T-helper 2 cell treated with Interferon-gamma antibody and Interleukin-4, amounts not matched to agents 100 ng/mL and 5 ng/mL, for 36 hours (primary cell): ENCODE measurements at regions not wholly inside any gene's neighbourhood (a gene's known extent, or its start where the extent isn't known, plus 50 kb on each side); places are given as distances from the start of the nearest gene placed in this dataset.
"Not testable (repeated sequence)": the region's sequence is repeated elsewhere in the genome, so short reads cannot be mapped to it uniquely, and the experiment has no call there.

Experiments
- intact Hi-C: fragments of 100-400 bp; cut with micrococcal nuclease; formaldehyde crosslinking; loops from one replicate; pipeline ENCODE4 v1.15.1; 2023

DNA sequence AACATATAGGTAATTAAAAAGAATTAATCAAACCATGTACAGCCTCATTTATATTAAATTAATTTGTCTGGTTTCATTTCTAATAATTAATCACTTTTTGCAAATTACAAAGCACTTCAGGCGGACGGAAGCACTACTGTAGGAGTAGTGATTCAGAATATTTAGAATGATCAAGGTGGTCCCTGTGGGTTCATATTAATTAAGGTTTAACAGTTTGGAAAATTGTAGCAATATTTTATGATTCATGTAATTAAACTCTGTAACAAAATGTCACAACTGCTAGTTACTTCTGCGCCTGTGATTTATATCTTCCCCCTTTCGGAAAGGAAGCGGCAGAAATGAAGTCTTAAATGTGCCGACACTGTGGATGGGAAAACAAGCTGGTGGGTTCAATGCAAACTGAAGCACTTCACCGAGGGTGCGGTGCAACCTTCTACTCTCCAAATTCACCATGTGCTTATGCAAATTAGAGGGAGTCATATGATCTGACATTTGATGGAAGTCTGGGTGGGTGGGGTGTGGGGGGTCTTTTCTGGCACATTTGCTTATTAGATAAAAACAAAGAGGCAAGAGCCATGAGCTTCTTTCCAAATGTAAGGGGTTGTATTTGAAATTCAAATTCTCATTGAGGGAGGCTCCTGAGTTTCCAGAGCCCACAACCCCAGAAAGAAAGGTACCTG, 679.4 kb downstream of the TOX3 start:
- intact Hi-C loops = no loop called here

DNA sequence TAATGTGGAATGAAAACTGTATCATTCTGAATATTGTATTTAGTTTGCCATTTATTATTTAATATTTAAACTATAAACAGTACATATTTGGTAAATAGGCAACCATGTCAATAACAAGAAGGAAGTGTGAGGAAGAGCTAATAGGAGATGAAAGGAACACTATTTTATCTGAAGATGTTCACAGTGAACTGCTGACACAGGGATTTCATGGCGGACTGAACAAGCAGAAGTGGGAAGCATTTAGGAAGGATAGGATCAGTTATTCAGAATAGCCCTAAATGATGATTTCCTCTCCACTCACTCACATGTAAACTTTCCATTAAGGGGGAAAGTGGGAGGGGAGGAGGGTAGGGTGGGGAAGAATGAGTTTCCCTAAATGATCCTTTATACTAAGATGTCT, 682.4 kb downstream of the TOX3 start:
- intact Hi-C loops = no loop called here

DNA sequence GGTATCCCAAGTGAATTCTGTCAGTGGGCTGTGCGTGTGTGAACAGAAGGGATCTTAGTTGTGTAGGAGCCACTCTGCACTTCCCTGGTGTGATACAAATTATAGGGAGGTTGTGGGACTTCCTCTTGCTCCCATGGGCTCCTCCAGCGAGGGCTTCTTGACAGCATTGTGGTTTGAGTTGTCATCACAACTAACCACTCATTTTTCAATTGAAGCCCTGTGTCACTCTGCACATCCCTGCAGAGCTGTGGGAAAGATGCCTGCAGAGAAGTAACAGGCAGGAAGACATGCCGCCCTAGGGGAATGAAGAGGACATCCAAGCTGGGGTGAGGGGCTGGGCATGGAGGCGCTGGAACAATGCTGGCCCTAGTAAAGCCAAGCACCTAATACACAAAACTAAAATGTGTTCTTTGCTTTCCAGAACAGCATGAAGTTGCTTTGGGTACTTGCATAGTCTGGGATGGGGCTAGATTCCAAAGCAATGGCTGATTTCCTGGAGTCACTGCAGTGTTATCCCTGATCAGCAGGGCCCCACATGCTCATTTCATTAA, 692.5 kb downstream of the TOX3 start:
- intact Hi-C loops = no loop called here

DNA sequence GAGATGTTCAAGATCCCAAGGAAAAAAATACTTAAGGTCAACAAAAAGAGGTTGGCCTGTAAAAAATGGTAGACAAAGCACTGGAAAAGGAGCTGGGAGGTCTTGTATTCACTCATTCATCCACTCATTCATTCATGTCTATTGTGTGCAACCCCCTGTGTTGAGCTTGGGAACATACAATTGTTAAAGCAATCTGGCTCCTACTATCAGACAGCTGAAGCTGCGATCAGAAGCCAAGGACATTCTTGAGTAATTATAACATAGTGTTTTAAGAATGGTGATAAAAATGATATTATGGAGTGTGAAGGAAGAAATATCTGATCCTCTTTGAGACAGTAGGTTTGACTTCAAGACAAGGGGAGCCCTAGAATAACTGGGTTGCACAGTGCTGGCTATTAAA, 693.4 kb downstream of the TOX3 start:
- intact Hi-C loops = no loop called here

DNA sequence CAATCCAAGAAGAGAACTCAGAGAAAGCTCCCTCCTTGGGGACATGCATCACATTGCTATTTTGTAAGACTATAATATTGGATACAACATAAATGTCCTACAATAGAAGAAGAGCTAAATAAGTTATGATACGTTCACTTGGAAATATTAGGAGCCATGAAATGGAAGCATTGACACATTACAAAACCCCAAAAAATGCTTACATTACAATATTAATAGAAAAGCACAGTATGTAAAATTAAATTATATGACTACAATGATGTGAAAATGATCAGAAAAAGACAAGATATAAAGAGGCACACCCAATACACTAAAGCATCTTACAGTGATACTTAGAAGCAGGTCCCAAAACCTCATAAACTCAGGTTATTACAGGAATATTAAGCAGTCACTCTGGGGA, 694.1 kb downstream of the TOX3 start:
- intact Hi-C loops = no loop called here

DNA sequence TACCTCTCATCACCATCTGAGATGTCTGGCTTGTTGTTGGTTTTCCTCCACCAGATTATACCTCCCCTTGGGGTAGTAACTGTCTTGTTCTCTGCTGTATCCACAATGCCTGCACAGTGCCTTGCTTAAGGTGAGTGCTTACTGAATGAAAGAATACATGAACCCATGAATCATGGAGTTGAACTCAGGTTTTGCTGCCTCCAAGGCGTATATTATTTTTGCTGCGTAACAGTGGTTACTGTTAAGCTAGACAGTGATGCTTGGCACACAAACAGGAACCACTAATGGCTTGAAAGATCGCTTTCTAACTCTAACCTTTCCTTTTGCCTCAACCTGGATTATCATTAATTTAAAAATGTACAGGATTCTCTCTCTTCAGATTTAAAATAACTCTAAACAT, 695.8 kb downstream of the TOX3 start:
- intact Hi-C loops = no loop called here

DNA sequence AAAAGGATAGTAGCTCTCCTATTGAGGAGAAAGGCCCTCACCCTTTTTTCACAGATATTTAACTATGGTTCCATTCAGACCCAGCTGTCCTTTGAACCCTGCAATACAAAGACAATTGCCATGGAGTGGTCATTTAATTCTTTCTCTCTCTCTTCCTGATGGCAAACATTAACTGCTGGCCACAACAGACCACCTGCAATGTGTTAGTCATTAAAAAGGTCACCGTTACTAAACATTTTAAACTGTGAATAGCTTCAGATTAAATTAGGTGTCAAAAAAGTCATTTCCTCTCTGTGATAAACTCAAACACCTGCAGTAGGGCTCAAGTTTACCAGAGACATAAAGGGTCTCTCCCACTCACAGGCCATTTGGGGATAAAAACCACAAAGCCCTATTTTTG, 697.2 kb downstream of the TOX3 start:
- intact Hi-C loops = no loop called here

DNA sequence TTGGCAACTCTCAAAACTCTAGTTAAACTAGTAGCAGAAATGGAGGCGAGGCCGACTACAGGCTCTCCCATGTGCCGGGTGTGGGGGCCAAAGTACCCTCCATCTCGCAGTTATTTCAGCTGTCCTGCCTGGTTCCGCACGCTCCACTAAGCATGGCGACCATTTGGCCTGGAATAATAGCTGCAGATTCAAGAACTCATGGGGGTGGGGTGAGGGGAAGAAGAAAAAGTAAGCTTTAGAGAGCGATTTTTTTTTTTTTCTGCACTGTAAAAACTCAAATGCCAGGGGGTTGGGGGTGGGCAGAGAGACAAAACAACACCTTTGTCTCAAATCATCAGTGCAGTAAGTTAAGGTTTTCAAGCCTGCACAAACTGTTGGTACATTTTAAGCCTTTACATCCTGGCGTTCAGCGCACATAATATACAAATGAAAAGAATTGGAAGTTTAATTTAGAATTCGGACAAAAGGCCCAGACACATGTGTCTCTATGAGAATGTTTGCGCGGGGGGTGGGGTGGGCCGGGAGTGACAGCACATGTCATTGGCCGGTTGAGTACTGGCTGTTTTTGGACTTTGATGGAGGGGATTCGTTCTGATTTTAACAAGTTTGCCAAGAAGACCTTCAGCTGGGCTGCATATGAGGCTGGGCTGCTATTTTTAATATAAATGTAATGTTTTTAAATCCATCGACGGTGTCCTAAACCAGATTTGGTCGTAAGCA, 694.7 kb upstream of the SALL1 start:
- intact Hi-C loops = no loop called here

DNA sequence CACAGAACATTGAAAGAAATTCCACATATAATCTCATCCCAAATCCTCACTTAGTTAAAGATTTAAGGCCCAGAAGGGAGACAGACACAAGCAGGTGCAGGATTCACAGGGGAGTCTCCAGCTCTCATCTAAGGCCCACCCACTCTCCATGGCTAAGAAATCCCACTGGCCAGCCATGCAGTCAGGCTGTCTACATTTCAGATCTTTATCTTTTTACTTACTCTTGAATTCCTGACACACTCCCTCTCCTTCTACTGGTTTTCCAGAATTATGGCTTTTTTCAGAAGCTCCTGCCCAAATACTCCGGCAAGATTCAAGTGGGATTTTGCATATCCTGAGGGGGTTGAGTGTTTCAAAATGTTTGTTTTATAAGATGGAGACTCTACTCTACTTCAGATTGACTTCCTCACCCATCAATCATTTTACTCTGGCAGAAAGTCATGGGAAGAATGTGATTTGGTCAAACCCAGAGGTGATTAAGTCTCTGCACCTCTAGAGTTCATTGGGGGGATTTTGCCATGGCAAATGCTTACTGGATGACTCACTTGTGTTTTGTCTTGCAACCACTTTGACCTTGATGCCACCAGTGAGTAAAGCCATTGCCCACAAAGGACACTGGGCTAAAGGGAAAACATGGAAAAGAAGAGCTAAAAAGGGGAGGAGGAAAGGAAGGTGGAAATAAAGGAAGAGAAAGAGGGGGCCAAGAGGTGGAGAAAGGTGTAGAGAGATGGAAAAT, 688.8 kb upstream of the SALL1 start:
- intact Hi-C loops = no loop called here

DNA sequence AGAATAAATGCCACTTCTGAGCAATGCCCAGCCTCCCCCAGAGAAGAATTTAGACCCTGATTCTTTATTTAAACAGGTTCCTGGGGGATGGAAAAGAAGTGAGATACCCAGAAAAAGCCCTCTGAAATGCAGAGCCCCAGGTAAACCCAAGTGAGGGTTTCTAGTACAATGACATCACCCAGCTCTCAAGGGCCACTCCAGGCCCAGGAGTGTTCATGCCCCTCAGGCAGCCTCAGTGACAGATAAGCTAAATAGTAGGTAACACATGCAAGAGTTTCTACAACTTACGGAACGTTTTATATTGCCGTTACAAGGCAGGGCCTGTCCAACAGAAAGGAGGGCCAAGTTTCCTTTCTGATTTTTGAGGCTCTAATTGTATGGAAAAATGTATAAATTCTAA, 683.7 kb upstream of the SALL1 start:
- intact Hi-C loops = no loop called here

DNA sequence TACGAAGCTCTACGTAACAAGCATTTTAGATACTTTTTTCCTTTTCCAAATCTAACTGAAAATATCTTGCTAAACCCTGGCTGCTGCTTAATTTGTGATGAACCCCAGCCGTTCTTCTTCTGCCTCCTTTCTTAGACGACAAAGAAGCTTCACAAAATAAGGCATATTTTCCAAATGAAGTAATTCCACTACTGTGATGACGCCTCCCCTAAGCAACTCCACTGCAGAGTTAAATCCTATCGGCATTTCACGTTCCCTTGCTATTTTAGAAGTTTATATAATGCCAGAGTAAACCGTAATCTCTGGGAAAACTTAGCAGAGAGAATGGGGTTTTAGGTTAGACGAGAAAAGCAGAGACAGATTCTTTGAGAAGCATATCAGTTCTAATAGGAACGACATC, 683.1 kb upstream of the SALL1 start:
- intact Hi-C loops = no loop called here

DNA sequence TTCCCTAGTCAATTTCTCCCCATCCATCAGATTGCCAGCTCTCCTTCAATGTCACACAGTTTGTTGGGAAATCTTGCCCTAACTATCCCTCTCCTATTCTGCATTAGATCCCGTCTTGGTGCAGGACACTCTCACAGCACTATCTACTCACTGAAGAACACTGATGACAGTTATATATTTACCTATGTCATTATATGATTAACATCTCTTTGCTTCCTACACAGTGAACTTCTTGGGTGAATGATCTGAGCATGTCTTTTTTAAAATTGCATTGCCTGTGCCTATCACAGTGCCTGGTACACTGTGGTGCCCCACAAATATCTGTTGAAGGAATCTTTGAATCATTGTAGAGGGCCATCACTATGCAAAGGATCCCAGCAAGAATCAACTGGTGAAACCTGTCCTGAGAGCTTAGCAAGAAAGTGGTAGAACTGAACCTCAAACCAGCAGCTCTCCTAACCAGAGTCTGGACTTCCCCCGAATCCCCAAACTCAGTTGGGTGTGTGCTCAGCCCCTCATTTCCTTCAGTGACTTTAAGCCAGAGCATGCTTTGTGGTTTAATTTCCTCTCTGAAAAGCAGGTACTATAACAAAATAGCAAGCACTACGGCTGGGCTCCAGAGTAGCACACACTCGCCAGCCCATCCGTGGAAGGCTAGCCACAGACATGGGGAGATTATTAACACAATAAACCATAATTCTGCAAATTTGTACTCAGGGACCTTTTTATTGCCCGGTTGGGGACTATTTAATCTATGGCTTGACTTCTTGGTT, 680.7 kb upstream of the SALL1 start:
- intact Hi-C loops = no loop called here

DNA sequence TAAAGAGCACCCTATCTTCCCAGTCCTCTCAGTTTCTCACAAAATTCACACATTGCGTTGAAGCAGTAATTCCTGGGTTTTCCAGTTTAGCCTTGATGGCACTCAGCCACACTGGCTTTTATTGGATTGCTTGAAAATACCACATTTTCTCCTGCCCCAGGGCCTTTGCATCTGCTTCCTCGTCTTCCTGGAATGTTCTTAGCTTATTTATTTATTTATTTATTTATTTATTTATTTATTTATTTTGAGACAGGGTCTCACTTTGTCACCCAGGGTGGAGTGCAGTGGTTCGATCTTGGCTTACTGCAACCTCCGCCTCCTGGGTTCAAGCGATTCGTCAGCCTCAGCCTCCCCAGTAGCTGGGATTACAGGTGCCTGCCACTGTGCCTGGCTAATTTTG, 680.0 kb upstream of the SALL1 start:
- intact Hi-C loops = not testable (repeated sequence)

DNA sequence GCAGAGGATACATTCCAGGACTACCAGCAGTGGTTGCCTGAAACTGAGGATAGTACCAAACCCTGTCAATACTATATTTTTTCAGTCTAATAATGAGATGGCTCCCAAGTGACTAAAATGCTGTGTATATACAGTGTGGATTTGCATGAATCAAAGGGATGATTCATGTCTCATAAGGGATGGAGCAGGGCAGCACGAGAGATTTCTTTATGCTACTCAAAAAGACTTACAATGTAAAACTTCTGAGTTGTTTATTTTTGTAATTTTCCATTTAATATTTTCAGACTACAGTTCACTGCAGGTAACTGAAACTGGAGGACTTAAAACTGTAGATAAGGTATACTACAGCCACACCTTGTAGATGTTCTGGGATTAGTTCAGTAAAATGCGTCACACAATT, 674.7 kb upstream of the SALL1 start:
- intact Hi-C loops = no loop called here

DNA sequence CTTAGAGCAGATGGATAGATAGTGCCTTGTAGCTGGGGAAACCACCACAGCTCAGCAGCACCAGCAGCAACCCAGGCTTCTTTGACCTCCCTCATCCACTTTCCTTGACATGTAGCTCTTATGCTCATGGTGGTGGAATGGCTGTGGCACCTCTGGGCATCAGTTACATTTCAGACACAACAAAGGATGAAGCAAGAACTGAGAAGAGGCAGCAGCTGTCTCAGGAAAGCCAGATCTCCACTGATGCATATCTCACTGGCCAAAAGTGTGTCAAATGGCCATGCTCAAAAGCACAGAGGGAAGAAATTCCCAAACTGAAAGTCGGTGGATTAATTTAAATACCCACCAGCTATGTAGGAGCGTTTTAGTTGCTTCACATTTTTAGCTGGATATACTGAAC, 671.4 kb upstream of the SALL1 start:
- intact Hi-C loops = no loop called here

DNA sequence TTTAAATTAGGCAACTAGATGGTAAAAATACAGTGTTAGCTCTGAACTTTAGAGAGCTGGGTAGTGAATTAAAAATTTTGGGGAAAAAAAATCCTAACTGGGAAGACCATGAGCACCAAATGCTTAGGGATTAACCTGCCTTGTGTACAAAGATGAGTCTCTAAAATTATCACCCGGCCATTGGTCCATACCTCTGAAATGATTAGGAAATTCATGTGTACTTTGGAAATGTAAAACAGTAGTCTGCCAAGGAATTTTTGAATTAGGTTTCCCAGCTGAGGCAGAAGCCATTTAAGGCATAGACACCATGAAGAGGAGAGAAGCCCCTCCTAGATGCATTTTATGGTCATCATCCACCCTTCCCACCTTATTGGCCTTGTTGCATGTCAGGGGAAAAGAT, 670.5 kb upstream of the SALL1 start:
- intact Hi-C loops = no loop called here

DNA sequence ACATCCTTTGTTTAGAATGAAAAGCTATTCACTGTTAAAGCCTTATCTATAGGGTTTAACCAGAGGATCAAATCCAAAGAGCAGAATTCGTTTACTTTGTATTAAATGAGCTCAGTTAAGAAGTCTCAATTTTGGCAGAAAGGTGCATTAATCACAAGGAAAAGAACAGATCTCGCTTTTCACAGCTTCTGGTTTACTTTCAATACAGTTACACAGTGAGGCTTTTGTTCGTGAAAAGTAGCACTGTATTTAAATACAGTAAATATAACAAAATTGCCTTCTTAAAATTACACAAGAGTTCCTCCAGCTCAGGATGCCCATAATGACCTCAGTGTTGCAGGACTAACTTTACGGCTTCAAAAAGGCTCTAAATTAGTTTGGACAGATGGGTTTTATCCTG, 669.1 kb upstream of the SALL1 start:
- intact Hi-C loops = no loop called here

DNA sequence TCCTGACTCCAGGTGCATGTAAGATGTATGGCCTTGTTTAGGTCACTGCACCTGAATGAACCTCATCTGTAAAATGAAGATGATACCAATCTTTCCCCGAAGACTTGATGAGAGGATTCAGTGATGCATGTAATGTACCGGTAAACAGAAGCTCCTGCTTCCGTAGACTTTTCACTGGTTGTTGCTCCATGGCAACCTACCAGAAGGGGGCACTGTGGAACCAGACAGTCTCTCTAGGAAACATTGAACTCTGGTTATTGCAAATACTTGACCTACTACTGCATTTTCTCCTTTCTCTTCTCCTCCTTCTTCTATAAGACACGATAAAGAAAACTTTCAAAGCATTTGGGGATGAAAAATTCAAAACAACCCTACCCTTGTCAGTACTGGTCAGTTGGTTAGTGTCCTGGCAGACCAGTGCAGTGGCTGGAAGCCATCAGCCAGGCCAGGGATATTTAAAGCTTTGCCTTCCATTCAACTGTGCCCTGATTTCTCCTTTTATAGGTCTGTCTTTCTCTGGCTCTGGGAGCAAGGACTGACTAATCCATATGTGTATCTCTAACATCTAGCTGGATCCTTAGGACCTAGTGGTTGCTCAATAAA, 667.4 kb upstream of the SALL1 start:
- intact Hi-C loops = loop anchor here (5.0 kb wide), 1 partner anchor 164 kb away; no protein-coding TSS in a partner anchor

DNA sequence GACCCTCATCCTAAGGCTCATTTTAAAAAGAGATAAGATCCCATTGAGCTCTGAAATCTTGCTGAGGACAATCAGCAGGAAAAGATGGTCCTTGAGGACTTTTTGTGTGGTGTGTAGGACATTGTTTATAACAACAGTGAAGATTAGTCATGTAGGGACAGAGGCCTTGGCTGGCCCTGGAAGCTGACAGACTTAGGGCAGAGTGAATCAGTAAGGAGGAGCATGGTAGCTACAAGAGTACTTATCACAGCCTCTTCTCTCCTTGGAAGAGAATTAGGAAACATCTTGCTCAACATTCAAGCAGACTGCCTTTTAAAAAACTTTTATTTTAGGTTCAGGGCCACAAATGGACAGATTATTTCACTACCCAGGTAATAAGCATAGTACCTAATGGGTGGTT, 665.9 kb upstream of the SALL1 start:
- intact Hi-C loops = loop anchor here (5.0 kb wide), 1 partner anchor 165 kb away; no protein-coding TSS in a partner anchor

DNA sequence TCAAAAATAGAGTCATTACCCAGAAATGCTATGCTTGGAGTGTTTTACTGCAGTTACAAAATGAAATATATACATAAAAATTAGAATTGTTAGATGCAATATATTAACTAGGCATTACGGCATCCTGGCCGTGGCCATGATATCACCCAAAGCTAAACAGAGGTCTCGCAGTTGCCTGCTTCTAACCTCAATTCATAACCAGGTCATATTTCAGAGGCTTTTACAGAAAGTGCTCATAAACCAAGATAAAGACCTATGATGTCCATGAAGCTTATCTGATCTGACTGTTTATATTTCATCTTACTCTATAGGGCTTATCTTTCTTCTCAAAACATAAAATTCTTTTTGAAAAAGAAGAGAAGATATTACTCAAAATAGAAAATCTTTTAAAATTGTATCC, 664.5 kb upstream of the SALL1 start:
- intact Hi-C loops = loop anchor here (5.0 kb wide), 1 partner anchor 167 kb away; no protein-coding TSS in a partner anchor

DNA sequence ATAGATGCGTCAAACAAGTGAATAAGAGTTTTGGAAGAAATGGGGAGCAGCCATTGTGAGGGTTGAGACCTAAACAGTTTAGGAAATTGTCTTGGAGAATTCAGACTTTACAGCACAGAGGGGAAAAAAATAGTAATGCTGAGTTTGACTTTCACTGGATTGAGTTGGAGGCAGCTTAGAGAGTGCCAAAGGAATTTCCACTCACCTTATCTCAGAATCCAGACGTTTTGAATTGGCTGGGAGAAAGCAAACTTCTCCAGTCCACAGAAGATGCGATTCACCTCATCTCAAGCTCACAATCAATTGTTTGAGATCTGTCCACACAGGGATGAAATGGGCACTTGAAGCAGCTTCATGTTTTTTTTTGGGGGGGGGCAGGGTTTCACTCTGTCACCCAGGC, 663.5 kb upstream of the SALL1 start:
- intact Hi-C loops = loop anchor here (5.0 kb wide), 1 partner anchor 168 kb away; no protein-coding TSS in a partner anchor
